ENCODE measurements at regions not wholly inside any gene's neighbourhood (a gene's known extent, or its start where the extent isn't known, plus 50 kb on each side); places are given as distances from the start of the nearest gene placed in this dataset.

DNA sequence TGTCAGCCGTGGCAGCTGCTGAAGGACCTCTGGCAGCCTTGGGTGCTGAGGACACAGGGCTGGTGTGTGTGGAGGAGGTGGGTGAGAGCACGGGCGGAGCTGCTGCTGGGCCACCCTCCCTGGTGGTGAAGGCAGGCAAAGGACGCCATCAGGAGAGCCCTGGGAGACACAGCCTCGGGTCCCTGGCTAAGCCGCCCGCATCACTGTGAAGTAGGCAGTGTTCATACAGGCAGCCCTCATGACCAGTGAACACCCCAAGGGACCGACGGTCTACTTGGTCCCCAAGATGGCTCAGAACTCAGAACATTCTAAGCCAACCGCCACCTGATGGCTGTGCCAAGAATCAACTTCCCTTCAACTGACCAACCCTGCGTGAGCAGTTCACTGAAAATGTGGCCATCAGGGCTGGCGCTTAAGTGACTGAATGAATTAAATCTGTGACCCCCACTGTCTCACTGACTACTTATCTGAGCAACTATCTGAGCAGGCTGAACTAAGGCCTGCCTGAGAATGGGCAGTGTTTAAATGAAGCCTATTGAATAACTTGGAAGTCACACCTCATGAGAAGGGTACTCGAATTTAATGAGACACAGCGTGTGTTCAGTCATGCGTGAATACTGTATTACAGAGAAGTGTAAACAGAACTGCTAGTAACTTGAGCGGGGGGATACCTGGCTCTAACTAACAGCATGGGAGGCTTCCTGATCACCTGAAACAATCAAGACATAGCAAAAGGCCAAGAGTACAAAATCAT, 54.7 kb upstream of the SIMC1 start:
- TF ChIP-seq, protein P1, sequence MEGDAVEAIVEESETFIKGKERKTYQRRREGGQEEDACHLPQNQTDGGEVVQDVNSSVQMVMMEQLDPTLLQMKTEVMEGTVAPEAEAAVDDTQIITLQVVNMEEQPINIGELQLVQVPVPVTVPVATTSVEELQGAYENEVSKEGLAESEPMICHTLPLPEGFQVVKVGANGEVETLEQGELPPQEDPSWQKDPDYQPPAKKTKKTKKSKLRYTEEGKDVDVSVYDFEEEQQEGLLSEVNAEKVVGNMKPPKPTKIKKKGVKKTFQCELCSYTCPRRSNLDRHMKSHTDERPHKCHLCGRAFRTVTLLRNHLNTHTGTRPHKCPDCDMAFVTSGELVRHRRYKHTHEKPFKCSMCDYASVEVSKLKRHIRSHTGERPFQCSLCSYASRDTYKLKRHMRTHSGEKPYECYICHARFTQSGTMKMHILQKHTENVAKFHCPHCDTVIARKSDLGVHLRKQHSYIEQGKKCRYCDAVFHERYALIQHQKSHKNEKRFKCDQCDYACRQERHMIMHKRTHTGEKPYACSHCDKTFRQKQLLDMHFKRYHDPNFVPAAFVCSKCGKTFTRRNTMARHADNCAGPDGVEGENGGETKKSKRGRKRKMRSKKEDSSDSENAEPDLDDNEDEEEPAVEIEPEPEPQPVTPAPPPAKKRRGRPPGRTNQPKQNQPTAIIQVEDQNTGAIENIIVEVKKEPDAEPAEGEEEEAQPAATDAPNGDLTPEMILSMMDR (IDR thresholded peaks at IDR 0.05) = no peak
- TF ChIP-seq RFX5 (IDR thresholded peaks at IDR 0.05; ENCODE audit: low read length) (no peak), EZH2phosphoT487 (IDR thresholded peaks at IDR 0.05; ENCODE audit: borderline replicate concordance, low read depth) (no peak)
